ENCODE measurements at regions not wholly inside any gene's neighbourhood (a gene's known extent, or its start where the extent isn't known, plus 50 kb on each side); places are given as distances from the start of the nearest gene placed in this dataset.

DNA sequence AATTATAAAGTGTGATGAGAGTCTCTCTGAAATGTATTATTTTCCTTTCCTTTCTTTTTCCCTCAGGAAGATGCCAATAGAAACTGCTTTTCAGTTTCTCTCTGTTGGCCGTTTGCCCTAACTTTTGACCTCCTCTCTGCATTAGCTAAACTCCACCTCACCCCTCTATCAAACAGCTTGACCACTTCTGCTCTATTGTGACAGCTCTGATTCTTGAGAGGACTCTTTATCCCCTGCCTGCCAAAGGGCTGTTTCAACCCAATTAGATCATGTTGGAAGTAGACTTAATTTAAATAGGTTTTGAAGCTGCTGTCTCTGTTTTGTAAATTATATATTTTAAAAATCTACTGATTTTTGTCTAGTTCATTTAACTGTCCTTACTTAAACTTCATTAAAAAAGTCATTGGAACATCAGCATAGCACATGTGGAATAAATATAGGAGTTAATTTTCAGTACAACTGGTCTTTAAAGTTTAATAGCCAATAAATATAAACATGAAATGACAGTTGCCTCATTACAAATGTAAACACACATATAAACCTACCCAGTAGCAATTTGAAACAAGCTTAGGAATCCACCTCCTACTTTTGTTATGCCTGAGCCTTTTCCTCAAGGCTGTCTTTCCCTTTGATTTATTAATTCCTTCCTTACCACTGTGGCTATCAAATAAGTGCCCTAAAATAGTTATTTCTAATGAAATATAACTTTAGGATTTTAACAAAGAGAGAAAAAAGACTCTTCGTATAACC lies 152.0 kb downstream of the CHRM3 start:
- no peak for DNase-seq (ENCODE audit: low read depth in 4 of 4, low spot score in 1 of 4)

DNA sequence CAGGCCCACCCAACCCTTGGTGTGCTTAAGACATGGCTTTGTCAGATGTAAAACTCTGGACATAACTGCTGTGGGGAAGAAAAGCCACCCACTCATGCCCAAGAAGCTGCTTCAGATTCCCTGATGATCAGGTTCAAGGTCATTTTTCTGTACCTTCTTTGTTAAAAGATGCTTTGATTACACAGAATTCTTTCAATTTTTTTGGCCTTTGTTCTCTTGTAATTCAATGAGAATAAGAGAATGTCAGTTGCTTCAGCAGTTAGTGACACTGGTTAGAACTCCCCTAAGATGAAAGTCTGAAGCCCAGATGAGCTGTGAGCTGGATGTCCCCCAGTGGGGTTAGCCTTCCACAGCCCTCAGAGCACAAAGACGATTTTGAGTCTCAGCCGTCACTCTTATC lies 152.7 kb downstream of the CHRM3 start:
- DNase-seq (ENCODE audit: low read depth in 4 of 4, low spot score in 1 of 4) = no peak

DNA sequence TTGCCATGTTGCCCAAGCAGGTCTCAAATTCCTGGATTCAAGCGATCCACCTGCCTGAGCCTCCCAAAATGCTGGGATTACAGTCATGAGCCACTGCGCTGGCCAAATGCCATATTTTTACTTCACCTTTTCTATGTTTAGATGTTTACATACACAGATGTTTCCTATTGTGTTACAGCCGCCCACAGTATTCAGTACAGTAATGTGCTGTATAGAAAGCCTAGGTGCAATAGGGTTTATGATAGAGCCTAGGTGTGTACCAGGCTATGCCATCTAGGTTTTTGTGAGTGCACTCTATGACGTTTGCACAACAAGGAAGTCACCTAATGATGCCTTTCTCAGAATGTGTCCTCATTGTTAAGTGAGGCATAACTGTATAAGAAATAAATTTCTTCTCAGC lies 153.4 kb downstream of the CHRM3 start:
- DNase-seq (ENCODE audit: low read depth in 4 of 4, low spot score in 1 of 4) = no peak

DNA sequence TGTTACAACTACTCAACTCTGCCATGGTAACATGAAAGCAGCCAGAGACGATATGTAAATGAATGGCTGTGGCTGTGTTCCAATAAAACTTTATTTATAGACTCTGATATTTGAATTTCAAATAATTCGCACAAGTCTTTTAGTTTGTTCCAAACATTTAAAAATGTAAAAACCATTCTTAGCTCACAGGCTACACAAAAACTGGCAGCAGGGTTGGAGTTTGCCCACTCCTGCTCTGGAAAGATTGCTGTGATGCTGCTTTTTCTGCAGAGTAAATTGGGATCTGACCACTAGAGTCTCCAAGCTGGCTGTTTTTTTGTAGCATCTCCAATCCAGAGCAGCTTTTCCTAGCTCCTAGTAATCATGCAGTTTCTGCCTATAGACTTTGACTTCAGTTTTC lies 157.5 kb downstream of the CHRM3 start:
- DNase-seq (ENCODE audit: low read depth in 4 of 4, low spot score in 1 of 4) = no peak

DNA sequence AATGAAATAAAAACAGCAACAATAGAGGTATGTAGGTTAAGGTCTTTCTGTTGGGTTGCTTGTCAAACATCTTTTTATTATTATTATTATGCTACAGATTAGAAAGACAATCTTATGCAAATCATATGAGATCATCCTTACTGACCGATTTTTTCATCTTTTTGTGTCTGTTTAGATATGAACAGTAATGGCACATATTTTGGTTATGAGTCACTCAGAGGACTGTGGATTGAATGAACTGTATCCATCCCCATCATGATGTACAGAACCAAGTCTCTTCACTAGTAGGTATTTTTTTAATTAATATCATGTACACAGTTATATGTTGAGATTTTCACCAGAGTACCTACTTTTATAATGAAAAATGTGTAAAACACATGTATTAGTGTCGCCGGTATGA lies 159.1 kb downstream of the CHRM3 start:
- DNase-seq (ENCODE audit: low read depth in 4 of 4, low spot score in 1 of 4) = no peak

DNA sequence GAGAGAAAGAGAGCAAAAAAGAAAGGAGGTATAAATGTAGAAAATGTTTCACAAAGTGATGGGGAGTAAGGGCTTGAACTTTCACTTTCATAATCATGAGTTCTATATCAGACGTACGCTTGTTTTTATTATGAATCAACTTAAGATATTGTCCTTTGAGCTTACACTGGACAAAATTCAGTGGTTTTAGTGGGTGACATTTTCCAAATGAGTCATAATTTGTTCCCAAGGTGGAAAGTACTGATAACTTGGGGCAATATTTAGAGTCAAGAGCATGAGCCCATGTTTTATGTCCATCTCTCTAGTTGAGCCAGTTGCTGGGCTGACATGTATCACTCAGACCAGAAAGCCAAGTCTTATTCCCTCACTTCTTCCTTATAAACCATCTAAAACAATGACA lies 161.6 kb downstream of the CHRM3 start:
- DNase-seq (ENCODE audit: low read depth in 4 of 4, low spot score in 1 of 4) = no peak

DNA sequence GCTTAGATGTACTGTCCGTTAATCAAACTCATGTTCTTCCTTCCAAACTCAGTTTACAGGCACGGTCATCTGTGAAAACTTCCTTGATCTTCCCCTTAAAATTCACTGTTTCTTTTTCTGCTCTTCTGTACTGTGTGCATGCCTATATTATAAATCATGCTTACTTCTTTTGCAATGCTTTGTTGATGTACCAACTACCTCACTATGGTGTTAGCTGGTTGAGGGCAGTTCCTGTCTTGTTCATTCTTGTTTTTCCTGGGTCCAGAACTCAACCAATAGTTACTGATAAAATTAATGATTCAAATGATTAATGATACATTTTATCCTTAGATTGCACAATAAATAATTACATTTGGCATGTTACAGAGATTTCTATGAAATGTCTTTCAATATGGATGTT lies 163.8 kb downstream of the CHRM3 start:
- no peak for DNase-seq (ENCODE audit: low read depth in 4 of 4, low spot score in 1 of 4)

DNA sequence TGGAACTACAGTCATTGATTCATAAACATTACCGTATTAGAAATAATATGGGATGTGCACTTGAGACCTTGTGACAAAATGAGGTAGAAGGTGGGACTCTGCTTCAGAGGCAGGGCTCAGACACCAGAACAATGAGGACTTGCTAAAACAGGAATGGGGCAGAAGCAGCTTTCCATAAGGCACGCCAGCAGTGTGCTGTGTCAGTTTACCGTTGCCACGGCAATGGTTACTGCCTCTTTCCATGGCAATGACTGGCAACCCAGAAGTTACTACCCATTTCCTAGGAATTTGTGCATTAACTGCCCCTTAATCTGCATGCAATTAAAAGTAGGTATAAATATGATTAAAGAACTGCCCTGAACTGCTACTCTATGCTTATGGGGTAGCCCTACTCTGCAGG lies 169.0 kb downstream of the CHRM3 start:
- no peak for DNase-seq (ENCODE audit: low read depth in 4 of 4, low spot score in 1 of 4)

DNA sequence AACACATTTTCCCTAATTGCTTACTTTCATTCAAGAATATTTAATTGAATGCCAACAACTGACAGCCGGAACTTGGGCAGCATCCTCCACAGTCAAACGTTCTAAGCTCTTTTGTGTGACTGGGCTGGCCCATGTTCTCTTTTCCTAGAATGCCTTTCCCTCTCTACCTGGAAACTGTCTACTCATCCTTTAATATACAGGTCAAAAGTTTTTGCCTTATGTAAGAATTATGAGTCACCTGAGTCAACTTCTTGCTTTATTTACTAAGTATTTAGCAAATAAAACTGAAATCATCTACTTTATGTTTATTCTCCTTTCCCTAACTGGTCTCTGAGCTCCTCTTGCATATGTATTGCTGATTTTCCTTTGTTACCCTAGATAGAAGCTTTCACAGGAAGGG lies 172.2 kb downstream of the CHRM3 start:
- DNase-seq (ENCODE audit: low read depth in 4 of 4, low spot score in 1 of 4) = no peak

DNA sequence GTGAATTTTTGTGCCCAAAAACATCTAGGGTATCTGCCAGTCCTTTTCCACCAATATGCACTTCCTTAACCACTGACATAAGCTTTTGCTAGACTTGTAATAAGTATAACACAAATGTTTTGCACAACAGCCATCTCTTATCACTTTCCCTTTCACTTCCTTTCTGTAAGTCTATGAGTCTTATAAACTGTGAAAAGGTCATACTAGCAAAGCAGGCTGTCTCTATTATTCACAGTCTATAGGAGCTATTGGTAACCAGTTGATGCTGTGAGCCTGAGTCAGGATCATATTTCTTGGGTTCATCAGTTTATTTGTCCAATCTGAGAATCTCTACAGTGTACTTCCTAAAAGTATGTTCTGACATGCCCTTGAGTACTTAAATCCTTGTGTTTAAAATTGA lies 172.6 kb downstream of the CHRM3 start:
- DNase-seq (ENCODE audit: low read depth in 4 of 4, low spot score in 1 of 4) = no peak

DNA sequence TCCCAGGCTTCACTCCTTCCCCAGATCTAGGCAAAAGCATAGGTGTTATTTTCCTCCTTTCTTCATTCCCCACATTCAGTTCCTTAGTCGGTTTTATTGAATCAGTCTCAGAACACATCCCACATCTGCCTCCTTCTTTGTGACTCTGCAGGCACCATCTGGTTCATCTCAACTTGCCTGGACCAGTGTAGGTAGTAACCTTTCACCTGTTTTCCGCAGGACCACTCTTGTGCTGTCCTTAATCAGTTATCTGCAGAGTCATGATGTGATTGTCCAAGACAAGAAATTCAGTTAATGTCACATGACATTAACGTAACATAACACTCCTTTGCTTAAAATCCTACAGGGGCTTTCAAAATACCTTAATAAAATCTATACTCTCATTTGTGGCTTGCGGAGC lies 174.6 kb downstream of the CHRM3 start:
- DNase-seq (ENCODE audit: low read depth in 4 of 4, low spot score in 1 of 4) = no peak

DNA sequence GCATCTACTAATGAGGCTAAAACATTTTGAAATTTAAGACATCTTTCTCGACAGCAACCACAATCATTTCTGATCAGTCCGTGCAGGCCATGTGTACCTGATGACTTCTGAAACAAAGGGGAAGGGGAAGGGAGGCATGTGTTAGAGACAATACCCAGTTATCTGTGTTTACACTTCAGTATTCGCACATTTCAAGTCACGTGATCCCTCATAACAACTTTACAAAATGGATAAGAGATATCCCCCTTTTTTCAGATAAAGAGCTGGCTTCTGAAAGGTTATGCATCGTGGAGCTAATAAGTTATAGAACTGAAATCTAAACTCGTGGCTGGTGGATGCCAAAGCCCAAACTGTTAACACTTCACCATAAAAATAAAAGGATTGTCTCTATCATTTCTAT lies 175.7 kb downstream of the CHRM3 start:
- DNase-seq (ENCODE audit: low read depth in 4 of 4, low spot score in 1 of 4) = no peak

DNA sequence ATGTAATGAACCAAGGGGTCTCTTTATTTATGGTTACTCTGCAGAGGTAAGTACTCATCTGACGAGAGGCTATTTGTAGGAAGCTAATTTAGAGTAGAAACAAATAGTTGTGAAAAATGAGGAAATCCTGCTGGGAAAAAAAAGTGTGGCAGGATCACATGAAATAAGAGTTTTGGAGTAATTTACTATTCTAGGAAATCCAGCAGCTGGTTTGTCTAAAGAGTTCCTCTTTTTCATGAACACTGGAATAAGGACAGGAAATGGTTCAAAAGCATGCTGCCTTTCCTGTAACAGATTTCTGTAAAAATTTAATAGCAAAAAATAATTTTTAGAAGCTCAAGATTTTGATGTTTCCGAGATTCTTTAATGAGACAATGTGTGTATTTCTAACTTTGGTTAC lies 177.3 kb downstream of the CHRM3 start:
- DNase-seq (ENCODE audit: low read depth in 4 of 4, low spot score in 1 of 4) = no peak

DNA sequence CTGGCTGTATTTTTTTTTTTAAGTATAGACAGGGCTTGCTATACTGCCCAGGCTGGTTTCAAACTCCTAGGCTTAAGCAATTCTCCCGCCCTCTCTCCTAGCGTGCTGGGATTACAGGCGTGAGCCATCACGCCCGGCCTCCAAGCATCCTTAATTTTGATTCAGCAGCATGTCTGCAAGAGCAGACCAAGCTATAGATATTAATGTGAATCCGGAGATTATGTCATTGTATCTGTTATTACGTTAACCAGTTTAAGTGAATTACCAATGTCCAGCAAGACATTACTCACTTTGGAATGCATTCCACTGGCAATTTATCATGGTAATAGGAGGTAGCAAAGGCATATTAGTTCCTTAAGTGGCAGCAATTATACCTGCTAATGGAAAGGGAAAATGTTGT lies 179.7 kb downstream of the CHRM3 start:
- DNase-seq (ENCODE audit: low read depth in 4 of 4, low spot score in 1 of 4) = no peak

DNA sequence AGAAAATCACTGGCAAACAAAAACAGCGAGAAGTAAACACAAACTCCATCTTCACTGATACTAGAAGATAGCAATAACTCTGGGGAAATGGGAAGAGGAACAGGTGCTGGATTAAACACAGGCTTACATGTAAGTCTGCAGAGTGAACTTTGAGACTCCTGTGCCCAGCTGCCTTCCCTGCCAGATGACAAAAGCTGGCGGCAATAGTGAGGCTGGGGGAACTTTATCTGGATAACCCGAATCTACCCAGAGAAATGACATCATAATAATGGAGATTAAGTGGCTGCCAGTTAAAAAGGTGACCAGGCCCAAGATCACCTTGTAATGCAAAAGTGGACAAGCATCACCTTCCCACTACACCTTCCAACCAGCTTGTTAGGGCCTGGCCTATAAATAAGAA lies 184.5 kb downstream of the CHRM3 start:
- DNase-seq (ENCODE audit: low read depth in 4 of 4, low spot score in 1 of 4) = no peak

DNA sequence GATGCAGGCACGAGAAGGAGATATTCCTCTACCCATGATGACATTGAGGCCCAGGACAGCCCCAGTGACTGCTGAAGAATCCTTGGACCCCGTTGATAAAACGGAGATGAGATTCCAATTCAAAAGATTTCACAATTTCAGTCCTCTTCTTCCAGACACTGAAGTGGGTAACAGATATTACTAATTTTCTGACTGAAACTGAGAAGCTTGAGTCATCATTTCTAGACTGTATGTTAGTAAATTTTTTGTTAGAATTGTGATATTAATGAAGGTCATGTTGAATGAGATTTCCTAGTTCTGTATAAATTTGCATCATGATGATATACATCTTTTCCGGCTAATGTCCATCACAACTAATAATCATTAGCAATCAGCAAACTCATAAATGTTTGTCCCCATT lies 185.8 kb downstream of the CHRM3 start:
- no peak for DNase-seq (ENCODE audit: low read depth in 4 of 4, low spot score in 1 of 4)

DNA sequence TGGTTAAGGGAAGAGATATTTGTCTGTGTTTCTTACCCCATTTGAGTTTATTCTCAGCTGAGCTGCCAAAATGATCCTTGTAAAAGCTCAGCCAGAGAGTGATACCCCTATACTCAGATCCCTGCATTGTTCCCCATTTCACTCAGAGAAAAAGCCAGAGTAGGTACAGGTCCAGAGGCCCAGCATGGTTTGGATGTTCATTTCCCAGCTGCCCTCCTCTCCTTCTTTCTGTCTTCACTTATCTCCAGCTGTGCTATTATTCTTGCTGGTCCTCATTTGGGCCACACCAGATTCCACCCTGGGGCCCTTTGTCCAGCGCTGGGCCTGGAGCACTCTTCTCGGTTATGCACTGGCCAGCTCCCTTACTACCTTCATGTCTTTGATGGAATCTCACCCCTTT lies 187.7 kb downstream of the CHRM3 start:
- DNase-seq (ENCODE audit: low read depth in 4 of 4, low spot score in 1 of 4) = no peak

DNA sequence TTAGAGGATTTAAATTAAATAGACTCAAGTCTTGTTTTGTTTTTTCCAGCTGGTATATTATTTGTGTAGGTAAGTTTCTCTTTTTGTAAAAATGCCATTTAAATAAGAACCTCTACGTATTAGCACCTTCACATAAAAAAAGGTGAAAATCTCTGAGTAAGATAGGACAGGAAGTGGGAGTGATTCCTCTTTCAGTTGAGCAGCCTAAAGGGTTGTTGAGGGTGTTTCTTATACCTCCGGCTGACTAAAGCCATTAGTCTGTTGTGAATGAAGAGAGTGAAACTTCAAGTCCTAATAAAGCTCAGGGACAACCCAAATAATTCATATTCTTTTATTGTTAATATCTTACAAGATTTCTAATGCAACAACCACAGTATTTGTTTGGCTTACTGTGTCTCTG lies 188.7 kb downstream of the CHRM3 start:
- no peak for DNase-seq (ENCODE audit: low read depth in 4 of 4, low spot score in 1 of 4)

DNA sequence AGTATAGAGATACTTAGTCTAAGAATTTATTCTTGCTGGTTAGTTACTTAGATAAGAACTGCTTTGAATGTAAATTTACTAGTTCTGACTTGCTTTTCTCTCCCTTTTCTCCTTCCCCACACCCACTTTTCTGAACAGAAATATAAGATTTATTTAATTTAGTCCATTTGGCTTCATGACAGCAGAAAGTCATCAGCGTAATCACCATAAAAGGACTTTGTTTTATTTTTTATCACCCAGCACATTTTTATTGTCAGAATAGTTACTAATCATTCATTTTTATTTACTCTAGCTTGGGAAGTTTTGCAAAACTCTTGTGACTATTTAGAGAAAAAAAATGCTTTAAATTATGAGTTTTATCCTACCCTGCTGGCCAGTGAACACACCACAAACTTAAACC lies 197.2 kb downstream of the CHRM3 start:
- DNase-seq (ENCODE audit: low read depth in 4 of 4, low spot score in 1 of 4) = no peak

DNA sequence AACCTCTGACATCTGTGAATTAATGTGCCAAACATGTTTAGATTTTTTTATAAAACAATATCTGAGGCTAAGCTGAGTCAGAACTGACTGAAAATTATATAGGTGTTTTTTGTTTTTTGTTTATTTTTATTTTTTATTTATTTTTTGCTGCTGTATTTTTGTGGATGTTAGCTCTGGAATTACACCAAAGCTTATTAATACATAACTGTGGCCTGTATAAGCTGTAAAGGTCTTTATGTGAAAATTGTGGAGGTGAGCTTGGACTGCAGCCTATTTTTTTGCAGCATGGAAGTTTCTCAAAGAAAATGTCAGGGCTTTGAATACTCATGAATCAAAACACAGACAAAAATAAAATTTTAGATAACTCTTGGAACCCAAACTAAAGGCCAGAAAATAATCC lies 199.8 kb downstream of the CHRM3 start:
- DNase-seq (ENCODE audit: low read depth in 4 of 4, low spot score in 1 of 4) = no peak

DNA sequence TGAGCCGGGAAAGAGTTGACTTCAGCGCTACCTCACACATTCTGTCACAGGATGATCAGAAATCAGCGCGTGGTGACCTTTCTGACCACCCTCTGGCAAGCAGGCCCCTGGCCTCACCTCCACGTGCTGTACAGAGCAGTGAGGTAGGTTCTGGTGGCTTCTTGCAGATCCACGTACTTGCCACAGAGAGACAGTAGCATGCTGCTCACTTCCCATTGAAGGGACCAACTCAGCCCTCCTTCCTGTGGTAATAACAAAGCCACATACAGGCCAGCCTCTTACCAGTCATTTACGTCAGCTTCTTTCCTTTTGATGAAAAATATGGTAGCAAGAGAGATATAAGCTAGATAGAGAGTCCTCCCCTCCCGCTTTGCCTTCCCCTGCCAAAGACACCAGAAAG lies 200.7 kb downstream of the CHRM3 start:
- DNase-seq (ENCODE audit: low read depth in 4 of 4, low spot score in 1 of 4) = no peak

DNA sequence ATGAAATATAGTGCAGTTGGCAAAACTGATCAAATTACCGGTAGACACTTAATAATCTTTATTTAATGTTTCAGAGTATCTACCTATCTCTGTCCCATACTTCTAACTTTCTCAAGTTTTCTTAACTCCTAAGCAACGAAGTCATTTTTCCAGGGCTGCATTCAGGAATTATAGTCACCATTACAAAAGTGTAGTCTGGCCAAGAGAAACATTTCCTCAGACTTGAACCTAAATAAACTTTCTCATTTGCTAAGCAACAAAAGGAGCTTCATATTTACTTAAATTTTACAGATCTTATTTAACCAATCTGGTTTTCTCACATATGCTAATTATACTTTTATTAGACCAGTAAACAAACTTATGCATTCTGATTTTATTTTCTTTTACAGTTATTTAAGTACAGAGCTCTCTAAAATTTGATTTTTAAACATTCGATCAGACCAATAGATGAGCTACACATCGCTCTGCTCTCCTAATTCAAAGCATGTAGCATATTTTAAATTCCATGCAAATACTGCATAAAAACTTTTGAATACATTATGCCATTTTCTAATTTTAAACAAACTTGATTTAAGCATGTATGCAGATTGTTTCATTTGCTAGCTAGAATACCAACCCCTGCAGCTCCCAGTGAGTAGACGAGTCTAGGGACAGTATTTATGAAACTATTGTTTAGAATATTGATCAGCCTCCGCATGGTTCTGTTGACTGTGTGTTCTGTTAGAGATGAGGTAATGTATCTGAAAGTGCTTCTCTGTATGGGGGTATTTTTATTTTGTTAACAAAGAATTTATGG lies 201.4 kb downstream of the CHRM3 start:
- no peak for DNase-seq (ENCODE audit: low read depth in 4 of 4, low spot score in 1 of 4)

DNA sequence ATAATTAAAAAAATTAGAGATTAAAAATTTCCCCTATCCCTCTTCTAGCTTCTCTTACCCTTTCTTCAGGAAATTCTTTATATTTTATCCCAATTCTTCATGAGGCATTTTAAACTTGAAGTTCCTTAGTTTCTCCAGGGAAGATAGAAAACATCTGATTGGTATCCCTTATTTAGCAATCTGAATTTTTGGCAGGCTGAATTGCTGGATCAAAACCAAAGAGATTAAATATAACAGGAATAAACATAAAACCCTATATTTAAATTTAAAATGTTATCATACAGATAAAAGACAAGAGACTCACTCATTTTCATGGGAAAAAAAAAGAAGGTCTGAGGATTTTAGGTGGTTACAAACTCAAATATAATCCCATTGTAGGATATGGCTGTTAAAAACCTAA lies 204.2 kb downstream of the CHRM3 start:
- no peak for DNase-seq (ENCODE audit: low read depth in 4 of 4, low spot score in 1 of 4)
